IPS DF 19.7 (cell line): ENCODE measurements at regions not wholly inside any gene's neighbourhood (a gene's known extent, or its start where the extent isn't known, plus 50 kb on each side); places are given as distances from the start of the nearest gene placed in this dataset.

Experiments used
- DNase-seq: peaks from one replicate; pipeline ENCODE4 v3.0.0-alpha.2; 2013; ENCODE audit warnings: low read depth, low spot score

DNA sequence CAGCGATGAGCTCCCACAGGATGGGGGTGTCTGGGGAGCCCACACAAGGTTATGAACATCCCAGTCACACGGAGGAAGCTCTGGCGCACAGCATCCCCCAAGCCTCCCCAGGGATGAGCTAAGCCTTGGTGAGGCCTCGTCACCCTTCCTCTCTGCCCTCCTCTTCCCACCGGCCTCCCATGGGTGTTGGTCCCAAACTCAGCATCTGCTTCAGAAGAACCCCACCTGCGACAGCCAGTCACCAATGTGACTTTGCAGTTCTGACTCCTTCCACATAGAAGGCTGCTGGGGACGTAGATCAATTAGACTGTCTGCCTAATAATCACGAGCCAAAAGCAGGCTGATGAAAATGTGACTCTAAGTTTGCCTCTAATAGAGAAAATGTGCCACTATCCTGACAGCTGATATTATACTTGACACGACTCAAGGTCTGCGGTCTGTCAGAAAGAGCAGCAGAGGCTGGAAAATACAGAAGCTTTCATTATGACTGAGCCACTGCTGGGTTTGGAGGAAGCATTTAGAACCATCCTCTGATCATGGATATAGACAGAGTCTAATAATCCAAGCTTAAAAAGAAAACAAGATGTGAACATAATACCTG lies 116.0 kb upstream of the PFKP start:
- DNase-seq: no peak

DNA sequence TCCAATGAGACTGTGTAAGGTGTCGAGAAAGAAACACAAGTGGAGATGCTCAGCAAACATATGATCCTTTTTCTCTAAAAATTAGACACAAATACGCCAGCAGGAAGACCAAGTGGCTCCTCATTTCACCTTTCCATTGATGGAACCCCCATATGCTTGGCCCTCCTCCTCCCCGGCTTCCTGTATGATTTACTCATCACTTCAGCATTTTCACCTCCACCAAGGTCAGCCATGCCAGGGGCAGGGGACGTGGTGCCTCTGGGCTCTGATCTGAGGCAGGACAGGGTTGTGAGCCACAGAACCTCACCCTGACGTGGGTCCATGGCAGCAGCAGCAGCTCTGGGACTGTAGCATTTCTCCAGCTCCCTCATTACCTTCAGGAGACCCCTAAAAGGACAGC lies 116.8 kb upstream of the PFKP start:
- no peak for DNase-seq

DNA sequence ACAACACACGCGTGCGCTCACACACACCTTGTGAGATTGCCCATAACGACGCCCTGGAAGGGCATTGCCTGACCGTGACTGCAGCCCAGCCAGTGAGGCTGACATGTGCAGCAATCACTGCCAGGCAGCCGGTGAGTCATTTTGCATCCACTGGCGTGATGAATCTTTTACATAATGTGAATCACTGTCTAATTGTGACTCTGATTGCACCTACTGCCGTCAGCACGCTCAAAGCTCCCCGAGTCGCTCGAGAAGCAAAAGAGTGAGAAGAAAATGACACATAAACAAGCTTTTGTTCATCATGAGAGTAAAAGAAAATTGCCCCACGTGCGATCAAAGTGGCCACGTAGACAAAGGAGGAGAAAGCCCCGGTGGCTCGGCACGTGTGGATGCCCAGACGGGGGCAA lies 117.4 kb upstream of the PFKP start:
- DNase-seq: no peak

DNA sequence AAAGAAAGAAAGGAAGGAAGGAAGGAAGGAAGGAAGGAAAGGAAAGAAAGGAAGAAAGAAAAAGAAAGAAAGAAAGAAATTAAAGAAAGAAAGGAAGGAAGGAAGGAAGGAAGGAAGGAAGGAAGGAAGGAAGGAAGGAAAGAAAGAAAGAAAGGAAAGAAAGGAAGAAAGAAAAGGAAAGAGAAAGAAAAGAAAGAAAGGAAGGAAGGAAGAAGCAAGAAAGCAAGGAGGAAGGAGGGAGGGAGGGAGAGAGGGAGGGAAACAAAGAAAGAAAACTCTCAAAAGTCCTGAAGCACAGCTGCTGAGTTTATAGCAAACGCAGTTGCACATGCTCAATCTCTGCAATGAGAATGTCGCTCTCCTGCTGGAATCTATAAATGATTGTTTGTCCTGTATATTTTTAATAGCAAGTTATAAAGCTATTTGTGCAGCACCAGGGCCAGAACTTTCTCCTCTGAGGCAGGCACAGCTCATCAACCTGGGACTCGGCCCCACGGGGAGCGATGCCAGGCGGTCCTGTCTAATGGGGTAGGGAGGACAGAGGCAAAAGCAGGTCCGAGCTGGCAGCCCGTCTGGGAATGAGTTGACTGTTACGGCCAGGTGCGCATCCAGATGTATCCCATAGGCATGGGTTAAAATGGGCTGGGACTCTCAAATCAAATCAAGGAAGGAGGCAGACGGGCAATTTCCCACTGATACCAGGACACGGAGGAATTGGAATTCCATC lies 118.0 kb upstream of the PFKP start:
- no peak for DNase-seq

DNA sequence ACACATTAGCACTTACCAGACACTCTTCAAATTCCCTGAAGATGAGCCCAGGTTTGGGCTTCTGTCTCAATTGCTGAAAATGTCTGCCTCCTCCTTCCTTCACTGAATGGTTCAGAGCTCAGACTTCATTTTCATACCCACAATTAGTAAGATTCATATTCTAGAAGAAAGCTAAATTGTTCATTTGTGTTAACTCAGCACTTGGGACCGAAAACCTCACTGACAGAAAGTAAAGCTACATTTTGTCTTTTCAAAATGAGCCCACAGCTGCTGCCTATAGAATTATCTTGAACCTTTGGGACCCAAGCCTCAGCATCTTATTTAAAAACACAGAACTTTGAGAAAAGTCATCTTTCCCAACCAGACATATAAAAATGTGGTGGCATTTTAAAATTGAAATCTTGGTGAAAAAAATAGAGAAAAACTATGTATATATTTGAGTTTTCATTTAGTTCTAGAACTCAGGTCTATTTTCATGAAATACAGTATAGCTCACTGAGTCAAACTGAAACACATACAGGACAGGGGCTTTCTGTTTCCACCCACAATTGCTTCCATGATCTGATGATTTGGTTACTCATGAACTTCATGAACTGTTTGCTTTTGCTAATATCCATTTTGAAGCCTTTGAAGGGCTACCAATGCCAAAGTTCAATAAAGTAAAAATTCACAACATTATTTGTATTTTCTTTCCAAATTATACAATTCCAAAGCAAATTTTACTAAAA lies 119.1 kb upstream of the PFKP start:
- no peak for DNase-seq

- no peak for DNase-seq
Observed at GRCh38 chr10:2944788-2945187, 122.6 kb upstream of the PFKP start.

DNA sequence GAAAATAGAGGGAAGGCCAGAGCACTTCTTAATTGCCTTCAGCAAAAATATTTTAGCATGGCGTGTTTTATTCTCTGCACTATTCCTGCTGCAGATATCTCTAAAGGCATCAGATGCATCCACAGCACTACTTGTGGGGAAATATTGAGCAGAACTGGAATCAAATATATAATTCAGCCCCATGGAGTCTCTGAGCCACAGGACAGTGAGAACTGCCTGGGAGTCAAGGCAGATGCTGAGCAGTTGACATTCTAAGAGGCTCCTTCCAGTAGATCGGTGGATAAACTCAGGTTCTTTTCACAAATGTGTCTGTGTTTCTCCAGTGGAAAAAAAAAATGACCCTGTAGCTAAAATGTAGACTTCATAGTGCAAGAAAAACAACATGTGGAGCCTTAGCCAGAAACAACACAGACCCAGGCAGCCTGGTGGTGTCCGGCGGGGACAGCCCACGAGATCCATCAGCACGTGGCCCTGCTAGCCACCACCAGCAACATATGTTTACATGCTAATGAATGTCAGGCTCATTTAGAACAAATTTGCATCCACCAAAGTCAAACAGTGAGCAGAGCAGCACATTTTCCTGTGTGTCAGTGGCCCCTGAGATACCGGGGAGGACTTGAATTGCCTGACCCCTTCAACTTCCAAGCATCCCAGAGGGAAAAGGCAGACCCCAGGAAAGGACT lies 123.3 kb upstream of the PFKP start:
- no peak for DNase-seq

GRCh38 chr10:2942938-2943337 lies 124.4 kb upstream of the PFKP start:
- no peak for DNase-seq

DNA sequence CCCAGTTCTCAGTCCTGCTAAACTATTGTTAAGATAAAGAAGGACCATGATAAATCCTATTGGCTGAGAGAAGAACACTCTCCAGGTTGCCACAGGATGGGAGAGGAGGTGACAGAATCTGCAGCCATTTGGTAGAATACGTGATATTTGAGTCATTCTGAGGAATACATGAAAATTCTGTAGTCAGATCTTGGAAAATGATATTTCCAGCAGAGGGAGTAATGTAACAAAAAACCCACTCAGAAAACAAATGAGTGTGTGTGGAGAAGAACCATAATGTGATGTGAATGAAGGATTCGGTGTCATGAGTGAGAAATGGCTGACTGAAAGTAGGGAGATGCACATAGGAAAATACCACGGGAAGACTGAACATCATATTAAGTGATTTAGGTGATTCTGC lies 128.5 kb upstream of the PFKP start:
- no peak for DNase-seq

- no peak for DNase-seq
Observed at GRCh38 chr10:2936816-2937215, 130.5 kb upstream of the PFKP start.

DNA sequence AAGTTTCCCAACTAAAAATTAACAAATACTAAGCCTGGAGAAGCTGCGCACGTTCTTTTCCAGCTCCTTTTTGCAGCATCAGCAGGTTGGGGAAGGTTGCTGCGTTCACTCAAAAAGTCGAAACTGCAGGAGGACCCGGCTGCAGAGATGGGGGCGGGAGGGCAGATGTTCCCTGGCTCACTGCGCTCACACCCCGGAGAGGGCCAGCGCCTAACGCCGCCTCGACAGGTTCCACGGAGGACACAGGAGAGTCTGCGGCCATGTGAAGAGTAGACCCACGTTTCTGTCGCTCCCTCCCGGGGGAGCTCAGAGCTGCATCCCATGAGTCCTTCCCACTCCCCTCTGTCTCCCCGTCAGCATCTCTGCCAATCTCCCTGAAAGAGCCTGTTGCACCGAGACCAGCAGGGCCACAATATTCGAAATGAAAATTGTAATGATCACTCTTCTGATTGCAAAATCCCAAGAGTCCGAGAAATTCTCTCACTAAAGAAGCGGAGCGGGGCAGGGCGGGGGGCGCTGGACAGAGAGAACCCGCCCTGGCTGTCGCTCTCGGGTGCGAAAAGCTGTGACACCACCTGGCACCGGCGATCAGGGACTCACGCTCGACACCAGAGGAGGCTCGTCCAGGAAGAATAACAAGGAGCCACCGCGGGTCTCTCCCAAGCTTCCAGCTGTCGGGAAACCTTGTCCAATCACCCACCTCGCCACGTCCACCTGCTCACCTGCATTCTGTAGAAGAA lies 131.5 kb upstream of the PFKP start:
- no peak for DNase-seq

- no peak for DNase-seq
Observed at GRCh38 chr10:2933924-2934323, 133.4 kb upstream of the PFKP start.

DNA sequence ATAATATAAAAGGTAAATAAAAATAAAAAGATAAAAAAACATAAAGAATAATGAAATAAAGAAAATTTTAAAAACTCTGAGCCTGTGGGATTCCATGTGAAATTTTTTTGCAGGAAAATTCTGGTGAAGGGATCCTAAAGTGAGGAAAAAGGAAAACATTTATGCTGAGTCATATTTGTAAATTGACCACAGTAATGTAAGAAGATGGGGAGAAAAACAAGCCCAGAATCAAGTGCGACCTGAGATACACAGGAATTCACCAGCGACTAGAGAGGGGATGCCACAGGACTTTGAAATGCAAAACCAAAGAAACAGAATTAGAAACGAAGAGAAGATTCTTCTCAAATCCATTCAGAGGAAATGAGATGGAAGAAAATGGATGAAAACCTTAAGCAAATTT lies 133.8 kb upstream of the PFKP start:
- no peak for DNase-seq

- DNase-seq: no peak
Observed at GRCh38 chr10:2933071-2933470, 134.3 kb upstream of the PFKP start.

DNA sequence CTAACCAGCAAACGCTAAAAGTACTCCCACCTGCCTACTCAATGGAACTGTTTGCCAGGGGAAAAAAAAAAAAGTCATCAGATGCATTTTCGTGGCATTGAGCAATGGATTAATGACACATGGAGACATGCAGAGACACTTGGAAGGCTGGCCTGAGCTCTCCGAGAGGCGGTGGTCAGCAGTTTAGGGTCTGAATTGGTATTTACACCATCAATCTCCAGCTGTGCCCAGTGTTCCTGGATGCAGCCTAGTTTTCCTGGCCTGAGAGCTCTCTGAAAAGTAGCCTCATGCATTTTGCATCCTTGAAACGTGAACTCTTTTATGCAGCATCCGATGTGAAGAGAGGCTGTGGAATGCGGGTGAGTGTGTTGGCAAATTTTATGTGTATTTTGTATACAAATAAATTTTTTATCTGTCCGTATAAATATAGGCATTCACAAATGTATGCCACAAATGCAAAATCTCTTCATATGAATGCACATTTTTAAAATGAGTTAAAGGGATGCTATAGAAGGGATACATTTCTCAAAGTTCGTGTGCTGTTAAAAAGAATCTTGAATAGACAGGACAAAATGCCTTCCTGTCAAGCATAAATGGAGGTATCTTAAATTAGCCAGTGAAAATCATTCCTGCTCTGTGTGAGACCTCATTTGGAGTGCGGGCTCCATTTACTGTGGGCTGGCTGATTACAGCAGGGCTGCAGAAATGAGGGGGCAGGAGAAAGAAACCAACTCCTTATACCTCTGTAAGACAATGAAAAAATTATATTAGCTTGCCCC lies 137.7 kb upstream of the PFKP start:
- no peak for DNase-seq

- peak; percentile 47 for DNase-seq
Observed at GRCh38 chr10:2927958-2928840, 139.1 kb upstream of the PFKP start.

GRCh38 chr10:2926918-2927660 lies 140.3 kb upstream of the PFKP start:
- no peak for DNase-seq

GRCh38 chr10:2925631-2926030 lies 141.7 kb upstream of the PFKP start:
- no peak for DNase-seq

- no peak for DNase-seq
Observed at GRCh38 chr10:2924431-2924830, 142.9 kb upstream of the PFKP start.
